Heart left ventricle (tissue), 13 donors: ENCODE measurements at regions not wholly inside any gene's neighbourhood (a gene's known extent, or its start where the extent isn't known, plus 50 kb on each side); places are given as distances from the start of the nearest gene placed in this dataset.

Experiments used
- CTCF ChIP-seq, 12 donors: fragments of 200-600 bp; sonication (generic) in 4 of 12; IDR thresholded peaks; one replicate each; pipeline versions ENCODE4 v1.5.0 to v1.8.0; 2018 to 2022; ENCODE audit warnings: antibody characterized with exemption in 12 of 12, mild to moderate bottlenecking in 5 of 12
- POLR2A ChIP-seq, 2 donors: fragments of 450-650 bp; IDR thresholded peaks; one replicate each; pipeline ENCODE4 v1.6.1; 2017; ENCODE audit warnings: antibody characterized with exemption in 2 of 2, mild to moderate bottlenecking in 2 of 2, moderate library complexity in 2 of 2
- donor health status: ischemic (EF 13 %, LVEDD 7.1; RV severe dilation, severe dysfunction).
- donor health status: DM: no; HTN: yes; CAD: no.
- donor health status: DM: no; HTN: no; CAD: no.
- donor health status: ischemic (EF 25% LVEDD 6.9; RV normal size, moderate dysfunction).
- donor health status: ischemic (EF 25% LVEDD 5.7; RV mildly dilated, moderate dysfunction).
- donor health status: ischemic (EF 35%, LVEDD 5.7; RV mildly dilated, moderate dysfunction).
- donor health status: nonischemic (EF 11% LVEDD 7.7; RV severe dilation, severe dysfunction).
- donor health status: DM: yes; HTN: yes; CAD: no.
- donor health status: PGD.
- donor health status: ischemic (EF 29% LVEDD 5.4; RV normal size, mild dysfunction).
- donor health status: nonischemic (EF 23%, LVEDD 6.1; RV moderate dilation, normal function).

DNA sequence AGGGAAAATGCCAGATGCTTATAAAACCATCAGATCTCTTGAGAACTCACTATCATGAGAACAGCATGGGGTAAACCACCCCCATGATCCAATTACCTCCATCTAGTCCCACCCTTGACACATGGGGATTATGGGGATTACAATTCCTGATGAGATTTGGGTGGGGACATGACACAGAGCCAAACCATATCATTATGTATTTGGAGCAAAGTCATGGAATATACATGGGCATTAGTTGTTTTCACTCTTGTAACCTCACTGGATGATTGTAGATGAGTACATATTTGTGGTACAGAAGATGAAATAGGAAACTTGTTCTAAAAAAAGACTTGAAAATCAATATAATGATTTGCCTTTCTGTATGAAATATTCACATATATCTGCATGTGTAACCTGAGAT is 674.5 kb upstream of the BOD1L1 start:
- TF ChIP-seq CTCF (IDR thresholded peaks at IDR 0.05) (no peak), POLR2A (IDR thresholded peaks at IDR 0.05) (no peak)
